ENCODE measurements at regions not wholly inside any gene's neighbourhood (a gene's known extent, or its start where the extent isn't known, plus 50 kb on each side); places are given as distances from the start of the nearest gene placed in this dataset.

DNA sequence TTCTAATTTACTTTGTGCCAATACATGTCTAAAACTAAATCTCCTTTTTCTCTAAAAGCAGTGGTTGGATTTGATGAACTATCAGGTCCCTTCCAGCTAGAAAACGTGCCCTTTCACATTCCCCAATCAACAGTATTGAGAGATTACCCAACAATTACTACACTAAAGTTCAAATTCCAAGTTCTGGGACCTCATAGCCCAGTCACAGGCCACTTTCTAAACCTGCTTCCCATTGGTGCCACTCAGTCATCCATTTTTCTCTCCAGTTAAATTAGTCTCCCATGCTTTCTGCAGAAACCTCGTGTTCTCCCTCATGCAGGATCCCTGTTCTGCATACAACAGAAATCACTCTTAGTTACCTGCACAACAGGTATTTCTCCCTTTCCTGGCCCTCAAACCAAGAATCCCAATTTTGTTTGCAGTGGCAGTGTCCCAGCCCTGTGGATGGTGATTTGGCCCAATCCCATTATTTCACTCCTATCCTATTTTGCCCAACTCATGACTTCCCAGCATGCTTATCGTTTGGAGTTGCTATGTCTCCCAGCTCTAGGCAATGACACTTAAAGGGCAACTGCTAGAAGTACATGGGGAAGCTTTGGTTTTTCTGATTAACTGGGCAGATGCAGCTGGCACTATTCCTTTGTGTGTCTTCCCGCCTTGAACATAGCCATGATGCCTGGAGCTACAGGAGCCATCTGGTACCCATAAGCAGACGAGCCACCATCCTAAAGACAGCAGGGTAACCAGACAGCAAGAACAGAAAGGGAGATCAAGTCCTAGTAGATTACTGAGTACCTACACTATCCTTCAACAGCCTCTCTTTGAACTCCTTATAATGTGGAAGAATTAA lies 224.2 kb downstream of the MINAR1 start (continued):
- TF ChIP-seq, protein P1, sequence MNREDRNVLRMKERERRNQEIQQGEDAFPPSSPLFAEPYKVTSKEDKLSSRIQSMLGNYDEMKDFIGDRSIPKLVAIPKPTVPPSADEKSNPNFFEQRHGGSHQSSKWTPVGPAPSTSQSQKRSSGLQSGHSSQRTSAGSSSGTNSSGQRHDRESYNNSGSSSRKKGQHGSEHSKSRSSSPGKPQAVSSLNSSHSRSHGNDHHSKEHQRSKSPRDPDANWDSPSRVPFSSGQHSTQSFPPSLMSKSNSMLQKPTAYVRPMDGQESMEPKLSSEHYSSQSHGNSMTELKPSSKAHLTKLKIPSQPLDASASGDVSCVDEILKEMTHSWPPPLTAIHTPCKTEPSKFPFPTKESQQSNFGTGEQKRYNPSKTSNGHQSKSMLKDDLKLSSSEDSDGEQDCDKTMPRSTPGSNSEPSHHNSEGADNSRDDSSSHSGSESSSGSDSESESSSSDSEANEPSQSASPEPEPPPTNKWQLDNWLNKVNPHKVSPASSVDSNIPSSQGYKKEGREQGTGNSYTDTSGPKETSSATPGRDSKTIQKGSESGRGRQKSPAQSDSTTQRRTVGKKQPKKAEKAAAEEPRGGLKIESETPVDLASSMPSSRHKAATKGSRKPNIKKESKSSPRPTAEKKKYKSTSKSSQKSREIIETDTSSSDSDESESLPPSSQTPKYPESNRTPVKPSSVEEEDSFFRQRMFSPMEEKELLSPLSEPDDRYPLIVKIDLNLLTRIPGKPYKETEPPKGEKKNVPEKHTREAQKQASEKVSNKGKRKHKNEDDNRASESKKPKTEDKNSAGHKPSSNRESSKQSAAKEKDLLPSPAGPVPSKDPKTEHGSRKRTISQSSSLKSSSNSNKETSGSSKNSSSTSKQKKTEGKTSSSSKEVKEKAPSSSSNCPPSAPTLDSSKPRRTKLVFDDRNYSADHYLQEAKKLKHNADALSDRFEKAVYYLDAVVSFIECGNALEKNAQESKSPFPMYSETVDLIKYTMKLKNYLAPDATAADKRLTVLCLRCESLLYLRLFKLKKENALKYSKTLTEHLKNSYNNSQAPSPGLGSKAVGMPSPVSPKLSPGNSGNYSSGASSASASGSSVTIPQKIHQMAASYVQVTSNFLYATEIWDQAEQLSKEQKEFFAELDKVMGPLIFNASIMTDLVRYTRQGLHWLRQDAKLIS (CRISPR knock-in tag; IDR thresholded peaks at IDR 0.05; ENCODE audit: borderline replicate concordance), result no peak
- TF ChIP-seq, protein P2, sequence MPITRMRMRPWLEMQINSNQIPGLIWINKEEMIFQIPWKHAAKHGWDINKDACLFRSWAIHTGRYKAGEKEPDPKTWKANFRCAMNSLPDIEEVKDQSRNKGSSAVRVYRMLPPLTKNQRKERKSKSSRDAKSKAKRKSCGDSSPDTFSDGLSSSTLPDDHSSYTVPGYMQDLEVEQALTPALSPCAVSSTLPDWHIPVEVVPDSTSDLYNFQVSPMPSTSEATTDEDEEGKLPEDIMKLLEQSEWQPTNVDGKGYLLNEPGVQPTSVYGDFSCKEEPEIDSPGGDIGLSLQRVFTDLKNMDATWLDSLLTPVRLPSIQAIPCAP (CRISPR knock-in tag; IDR thresholded peaks at IDR 0.05), result no peak
- TF ChIP-seq ZNF121 (CRISPR knock-in tag; IDR thresholded peaks at IDR 0.05) (no peak), ETV6 (CRISPR knock-in tag; IDR thresholded peaks at IDR 0.05) (no peak), GABPB1 (CRISPR knock-in tag; IDR thresholded peaks at IDR 0.05) (no peak), FOXJ3 (CRISPR knock-in tag; IDR thresholded peaks at IDR 0.05; ENCODE audit: borderline replicate concordance) (no peak), EMX1 (CRISPR knock-in tag; IDR thresholded peaks at IDR 0.05) (no peak), TP53 (CRISPR knock-in tag; IDR thresholded peaks at IDR 0.05) (no peak), PRRX2 (CRISPR knock-in tag; IDR thresholded peaks at IDR 0.05) (no peak), NR3C1 (CRISPR knock-in tag; conservative IDR thresholded peaks at IDR 0.05; ENCODE audit: low read depth) (no peak), SOX15 (CRISPR knock-in tag; IDR thresholded peaks at IDR 0.05) (no peak), ZNF416 (CRISPR knock-in tag; IDR thresholded peaks at IDR 0.05) (no peak)
- TF ChIP-seq, protein P3, sequence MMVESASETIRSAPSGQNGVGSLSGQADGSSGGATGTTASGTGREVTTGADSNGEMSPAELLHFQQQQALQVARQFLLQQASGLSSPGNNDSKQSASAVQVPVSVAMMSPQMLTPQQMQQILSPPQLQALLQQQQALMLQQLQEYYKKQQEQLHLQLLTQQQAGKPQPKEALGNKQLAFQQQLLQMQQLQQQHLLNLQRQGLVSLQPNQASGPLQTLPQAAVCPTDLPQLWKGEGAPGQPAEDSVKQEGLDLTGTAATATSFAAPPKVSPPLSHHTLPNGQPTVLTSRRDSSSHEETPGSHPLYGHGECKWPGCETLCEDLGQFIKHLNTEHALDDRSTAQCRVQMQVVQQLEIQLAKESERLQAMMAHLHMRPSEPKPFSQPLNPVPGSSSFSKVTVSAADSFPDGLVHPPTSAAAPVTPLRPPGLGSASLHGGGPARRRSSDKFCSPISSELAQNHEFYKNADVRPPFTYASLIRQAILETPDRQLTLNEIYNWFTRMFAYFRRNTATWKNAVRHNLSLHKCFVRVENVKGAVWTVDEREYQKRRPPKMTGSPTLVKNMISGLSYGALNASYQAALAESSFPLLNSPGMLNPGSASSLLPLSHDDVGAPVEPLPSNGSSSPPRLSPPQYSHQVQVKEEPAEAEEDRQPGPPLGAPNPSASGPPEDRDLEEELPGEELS (CRISPR knock-in tag; IDR thresholded peaks at IDR 0.05), result no peak
- TF ChIP-seq, protein P4, sequence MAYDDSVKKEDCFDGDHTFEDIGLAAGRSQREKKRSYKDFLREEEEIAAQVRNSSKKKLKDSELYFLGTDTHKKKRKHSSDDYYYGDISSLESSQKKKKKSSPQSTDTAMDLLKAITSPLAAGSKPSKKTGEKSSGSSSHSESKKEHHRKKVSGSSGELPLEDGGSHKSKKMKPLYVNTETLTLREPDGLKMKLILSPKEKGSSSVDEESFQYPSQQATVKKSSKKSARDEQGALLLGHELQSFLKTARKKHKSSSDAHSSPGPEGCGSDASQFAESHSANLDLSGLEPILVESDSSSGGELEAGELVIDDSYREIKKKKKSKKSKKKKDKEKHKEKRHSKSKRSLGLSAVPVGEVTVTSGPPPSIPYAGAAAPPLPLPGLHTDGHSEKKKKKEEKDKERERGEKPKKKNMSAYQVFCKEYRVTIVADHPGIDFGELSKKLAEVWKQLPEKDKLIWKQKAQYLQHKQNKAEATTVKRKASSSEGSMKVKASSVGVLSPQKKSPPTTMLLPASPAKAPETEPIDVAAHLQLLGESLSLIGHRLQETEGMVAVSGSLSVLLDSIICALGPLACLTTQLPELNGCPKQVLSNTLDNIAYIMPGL (CRISPR knock-in tag; IDR thresholded peaks at IDR 0.05), result no peak
- TF ChIP-seq, protein P5, sequence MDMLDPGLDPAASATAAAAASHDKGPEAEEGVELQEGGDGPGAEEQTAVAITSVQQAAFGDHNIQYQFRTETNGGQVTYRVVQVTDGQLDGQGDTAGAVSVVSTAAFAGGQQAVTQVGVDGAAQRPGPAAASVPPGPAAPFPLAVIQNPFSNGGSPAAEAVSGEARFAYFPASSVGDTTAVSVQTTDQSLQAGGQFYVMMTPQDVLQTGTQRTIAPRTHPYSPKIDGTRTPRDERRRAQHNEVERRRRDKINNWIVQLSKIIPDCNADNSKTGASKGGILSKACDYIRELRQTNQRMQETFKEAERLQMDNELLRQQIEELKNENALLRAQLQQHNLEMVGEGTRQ (CRISPR knock-in tag; IDR thresholded peaks at IDR 0.05), result no peak
- TF ChIP-seq, protein P6, sequence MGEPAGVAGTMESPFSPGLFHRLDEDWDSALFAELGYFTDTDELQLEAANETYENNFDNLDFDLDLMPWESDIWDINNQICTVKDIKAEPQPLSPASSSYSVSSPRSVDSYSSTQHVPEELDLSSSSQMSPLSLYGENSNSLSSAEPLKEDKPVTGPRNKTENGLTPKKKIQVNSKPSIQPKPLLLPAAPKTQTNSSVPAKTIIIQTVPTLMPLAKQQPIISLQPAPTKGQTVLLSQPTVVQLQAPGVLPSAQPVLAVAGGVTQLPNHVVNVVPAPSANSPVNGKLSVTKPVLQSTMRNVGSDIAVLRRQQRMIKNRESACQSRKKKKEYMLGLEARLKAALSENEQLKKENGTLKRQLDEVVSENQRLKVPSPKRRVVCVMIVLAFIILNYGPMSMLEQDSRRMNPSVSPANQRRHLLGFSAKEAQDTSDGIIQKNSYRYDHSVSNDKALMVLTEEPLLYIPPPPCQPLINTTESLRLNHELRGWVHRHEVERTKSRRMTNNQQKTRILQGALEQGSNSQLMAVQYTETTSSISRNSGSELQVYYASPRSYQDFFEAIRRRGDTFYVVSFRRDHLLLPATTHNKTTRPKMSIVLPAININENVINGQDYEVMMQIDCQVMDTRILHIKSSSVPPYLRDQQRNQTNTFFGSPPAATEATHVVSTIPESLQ (CRISPR knock-in tag; IDR thresholded peaks at IDR 0.05), result no peak

All from WTC11 (cell line).